Gastroesophageal sphincter (tissue), 2 donors: ENCODE measurements at regions not wholly inside any gene's neighbourhood (a gene's known extent, or its start where the extent isn't known, plus 50 kb on each side); places are given as distances from the start of the nearest gene placed in this dataset.

Source experiments
- POLR2A ChIP-seq, 2 donors: fragments of 450-650 bp; IDR thresholded peaks; one replicate each; pipeline ENCODE4 v1.6.1; 2017; ENCODE audit warnings: antibody characterized with exemption in 2 of 2, mild to moderate bottlenecking in 2 of 2, moderate library complexity in 1 of 2
- POLR2AphosphoS5 ChIP-seq: sonication (generic); formaldehyde crosslinking; IDR thresholded peaks from one replicate; pipeline ENCODE4 v1.6.1; 2017; ENCODE audit warnings: antibody characterized with exemption

GRCh38 chr15:70491641-70492040, 271.7 kb downstream of the UACA start:
- no peak for TF ChIP-seq POLR2A (IDR thresholded peaks at IDR 0.05)
- TF ChIP-seq POLR2AphosphoS5: no peak
